IMR-90 (cell line): ENCODE measurements at regions not wholly inside any gene's neighbourhood (a gene's known extent, or its start where the extent isn't known, plus 50 kb on each side); places are given as distances from the start of the nearest gene placed in this dataset.

ENCODE experiments used
- ATAC-seq: fragments of 200-7000 bp; cut with Tn5 transposase; 2 replicates; pipeline ENCODE4 v1.9.1; 2020; ENCODE audit warnings: low read depth, mild to moderate bottlenecking, moderate library complexity
- BruUV-seq: library from RNA; stranded (reverse); fragments of 400-500 nt; replicated peaks from 2 replicates; lab custom pipeline; 2021; lab: Mats Ljungman, UMichigan
- CTCF ChIA-PET: fragments of 300-600 bp; formaldehyde crosslinking; extraction: SDS; loops from one replicate; lab custom pipeline; 2021; ENCODE audit warnings: antibody characterized with exemption; lab: Yijun Ruan, JAX
- POLR2A ChIA-PET: fragments of 300-600 bp; sonication (Branson Sonifier 250); formaldehyde crosslinking; loops from one replicate; lab custom pipeline; 2022; ENCODE audit warnings: antibody characterized with exemption; ENCODE audit not compliant: unreplicated experiment; lab: Charles Lee
- DNase-seq: peaks from one replicate; pipeline ENCODE4 v3.0.0; 2013
- H2AFZ ChIP-seq: replicated peaks from 2 replicates; pipeline ENCODE3; 2013; ENCODE audit warnings: low read length, mild to moderate bottlenecking; ENCODE audit not compliant: poor library complexity
- H2AK5ac ChIP-seq: 2 replicates; pipeline ENCODE4 v1.6.1; 2013; ENCODE audit warnings: low read depth, low read length, inconsistent platforms
- H2AK9ac ChIP-seq: replicated peaks from 2 replicates; pipeline ENCODE3; 2013; ENCODE audit warnings: mild to moderate bottlenecking, low read depth, low read length, moderate library complexity; ENCODE audit not compliant: poor library complexity
- H2BK120ac ChIP-seq: 2 replicates; pipeline ENCODE4 v1.6.1; 2013; ENCODE audit warnings: low read depth, low read length, inconsistent platforms
- H2BK15ac ChIP-seq: 3 replicates; pipeline ENCODE4 v1.6.1; 2013; ENCODE audit warnings: low read depth, low read length, inconsistent platforms
- H2BK20ac ChIP-seq: 2 replicates; pipeline ENCODE4 v1.6.1; 2013; ENCODE audit warnings: low read depth, mild to moderate bottlenecking, inconsistent platforms, low read length, moderate library complexity
- H2BK5ac ChIP-seq: 2 replicates; pipeline ENCODE4 v1.6.1; 2013; ENCODE audit warnings: mild to moderate bottlenecking, low read depth, low read length, inconsistent platforms; ENCODE audit not compliant: poor library complexity, severe bottlenecking
- H3K14ac ChIP-seq: replicated peaks from 2 replicates; pipeline ENCODE4 v1.6.1; 2013; ENCODE audit warnings: low read depth, low read length, inconsistent platforms
- H3K18ac ChIP-seq: 2 replicates; pipeline ENCODE4 v1.6.1; 2013; ENCODE audit warnings: low read depth, low read length, control low read depth
- H3K23ac ChIP-seq: 2 replicates; pipeline ENCODE4 v1.6.1; 2013; ENCODE audit warnings: low read depth, low read length, inconsistent platforms
- H3K27ac ChIP-seq: 2 replicates; pipeline ENCODE4 v1.5.1; 2013; ENCODE audit warnings: mild to moderate bottlenecking, control low read depth, low read length; ENCODE audit not compliant: insufficient read depth
- H3K27me3 ChIP-seq: 2 replicates; pipeline ENCODE4 v1.6.1; 2013; ENCODE audit warnings: low read length; ENCODE audit not compliant: control insufficient read depth, insufficient read depth
- H3K36me3 ChIP-seq: 2 replicates; pipeline ENCODE4 v1.6.1; 2013; ENCODE audit warnings: low read length, mixed read lengths; ENCODE audit not compliant: control insufficient read depth, insufficient read depth
- H3K4ac ChIP-seq: 2 replicates; pipeline ENCODE4 v1.6.1; 2013; ENCODE audit warnings: low read depth, low read length, inconsistent platforms
- H3K4me1 ChIP-seq: 2 replicates; pipeline ENCODE4 v1.6.1; 2013; ENCODE audit warnings: low read length, mixed read lengths; ENCODE audit not compliant: control insufficient read depth, insufficient read depth
- H3K4me2 ChIP-seq: 2 replicates; pipeline ENCODE4 v1.6.1; 2013; ENCODE audit warnings: low read depth, mild to moderate bottlenecking, control low read depth, low read length, moderate library complexity
- H3K4me3 ChIP-seq: 2 replicates; pipeline ENCODE4 v1.5.1; 2013; ENCODE audit warnings: low read depth, mild to moderate bottlenecking, control low read depth, low read length, moderate library complexity; ENCODE audit not compliant: insufficient read depth
- H3K56ac ChIP-seq: 2 replicates; pipeline ENCODE4 v1.6.1; 2013; ENCODE audit warnings: low read length, inconsistent platforms; ENCODE audit not compliant: insufficient read depth; ENCODE audit errors: extremely low read depth
- H3K79me1 ChIP-seq, 2 experiments: 2 replicates each; pipeline ENCODE4 v1.6.1; 2013; ENCODE audit warnings: low read length in 2 of 2, inconsistent platforms in 1 of 2, low read depth in 1 of 2
- H3K9ac ChIP-seq: 2 replicates; pipeline ENCODE4 v1.6.1; 2013; ENCODE audit warnings: low read depth, low read length, control low read depth
- H3K9me1 ChIP-seq: 2 replicates; pipeline ENCODE4 v1.6.1; 2013; ENCODE audit warnings: low read length, inconsistent platforms; ENCODE audit not compliant: insufficient read depth
- H3K9me3 ChIP-seq: 2 replicates; pipeline ENCODE4 v1.6.1; 2013; ENCODE audit warnings: low read length; ENCODE audit not compliant: control insufficient read depth, insufficient read depth
- H4K20me1 ChIP-seq: 2 replicates; pipeline ENCODE4 v1.6.1; 2013; ENCODE audit warnings: low read length, inconsistent platforms; ENCODE audit not compliant: insufficient read depth
- H4K5ac ChIP-seq: 2 replicates; pipeline ENCODE4 v1.6.1; 2013; ENCODE audit warnings: mild to moderate bottlenecking, low read depth, low read length, control low read depth
- H4K8ac ChIP-seq, 2 experiments: 2 replicates each; pipeline ENCODE4 v1.6.1; 2013; ENCODE audit warnings: low read depth in 2 of 2, low read length in 2 of 2, control low read depth in 1 of 2, inconsistent platforms in 1 of 2
- H4K91ac ChIP-seq: 2 replicates; pipeline ENCODE4 v1.6.1; 2013; ENCODE audit warnings: low read depth, low read length, inconsistent platforms; ENCODE audit not compliant: insufficient read depth
- MAFK ChIP-seq: IDR thresholded peaks from 2 replicates; pipeline ENCODE4 v1.6.1; 2012; ENCODE audit warnings: low read depth, low read length, improper control_type of control experiment
- RAD21 ChIP-seq: IDR thresholded peaks from 2 replicates; pipeline ENCODE4 v1.6.1; 2012; ENCODE audit warnings: low read length, improper control_type of control experiment
- RCOR1 ChIP-seq: IDR thresholded peaks from 2 replicates; pipeline ENCODE4 v1.6.1; 2012; ENCODE audit warnings: mild to moderate bottlenecking, low read length, improper control_type of control experiment; ENCODE audit not compliant: insufficient replicate concordance
- SMC3 ChIP-seq: fragments of 150-350 bp; IDR thresholded peaks from 2 replicates; pipeline ENCODE4 v1.6.1; 2016; ENCODE audit warnings: low read depth, mild to moderate bottlenecking, antibody characterized with exemption, low read length, moderate library complexity
- WGBS, 2 experiments: methylation state at CpG; one replicate each; pipeline versions ENCODE4 v1.1.5 to v1.1.7; 2013; ENCODE audit warnings: missing lambda C conversion rate in 2 of 2; ENCODE audit not compliant: insufficient read length in 1 of 2; ENCODE audit errors: extremely low coverage in 2 of 2; 5-methylcytosine and 5-hydroxymethylcytosine counted together
- dilution Hi-C: fragments of 300-500 bp; cut with HindIII; formaldehyde crosslinking; loops from one replicate; pipeline ENCODE4 v1.14.3; 2018; ENCODE audit warnings: low sequenced_read_pairs; ENCODE audit not compliant: unreplicated experiment
- in situ Hi-C: fragments of 300-500 bp; cut with MboI; formaldehyde crosslinking; loops from 3 replicates; pipeline ENCODE4 v1.14.3; 2019; ENCODE audit warnings: low sequenced_read_pairs, inconsistent platforms, mixed read lengths
- intact Hi-C: fragments of 100-400 bp; cut with micrococcal nuclease; formaldehyde crosslinking; loops from 2 replicates; pipeline ENCODE4 v1.10.0; 2022

DNA sequence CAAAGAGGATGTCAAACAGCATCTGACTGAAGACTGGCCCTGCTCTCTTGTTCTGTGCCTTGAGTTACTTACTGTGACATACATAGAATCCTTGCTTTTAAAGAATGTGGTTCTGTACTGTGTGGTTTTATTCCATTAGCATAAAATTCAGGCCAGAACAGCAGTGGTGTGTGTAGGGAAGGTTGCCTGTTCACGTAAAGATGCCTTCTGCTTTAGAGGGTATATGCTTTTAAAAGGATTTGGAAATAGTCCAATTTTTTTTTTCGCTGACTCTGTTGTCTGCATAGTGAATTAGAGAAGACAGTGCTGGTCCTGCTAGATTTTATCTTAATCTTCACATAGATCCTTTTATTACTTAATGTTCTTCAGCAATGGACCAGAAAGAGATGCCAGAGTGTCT lies 470.8 kb upstream of the SEMA3A start:
- no peaks in the 10 kb centered on the region for H3K27me3 ChIP-seq
- BruUV-seq = no TSS peak
- H2BK120ac ChIP-seq = no peak overlapping the region
- H3K4me2 ChIP-seq = no peak overlapping the region
- ChIA-PET POLR2A (no interaction called here), CTCF (no interaction called here)
- H3K23ac ChIP-seq = no peak overlapping the region
- no peak overlapping the region for H4K91ac ChIP-seq
- H2BK20ac ChIP-seq = no peak overlapping the region
- H3K9me3 ChIP-seq = no peaks in the 10 kb centered on the region
- H2AK5ac ChIP-seq = no peak overlapping the region
- no peaks in the 10 kb centered on the region for H4K20me1 ChIP-seq
- no peak for ATAC-seq
- no peaks in the 10 kb centered on the region for H3K9me1 ChIP-seq
- no peaks in the 10 kb centered on the region for H3K79me1 ChIP-seq
- no peak overlapping the region for H2AK9ac ChIP-seq
- no peak overlapping the region for H3K4me3 ChIP-seq
- H3K27ac ChIP-seq = no peak overlapping the region
- H2BK5ac ChIP-seq = no peak overlapping the region
- no peak for TF ChIP-seq MAFK
- TF ChIP-seq RCOR1 = no peak
- no peak for TF ChIP-seq SMC3
- no peak for TF ChIP-seq RAD21
- H3K14ac ChIP-seq = no peak overlapping the region
- H2BK15ac ChIP-seq = no peak overlapping the region
- H3K4ac ChIP-seq = no peak overlapping the region
- intact Hi-C loops (no loop called here), dilution Hi-C loops (no loop called here), in situ Hi-C loops (no loop called here)
- no peak overlapping the region for H4K5ac ChIP-seq
- WGBS, 2 experiments = 100% methylated on average over 1 of the region's 2 CpGs; no CpG with 5 or more reads in 1 of the 2 experiments
- H3K9ac ChIP-seq = no peak overlapping the region
- H3K4me1 ChIP-seq = no peaks in the 10 kb centered on the region
- H3K36me3 ChIP-seq = no peaks in the 10 kb centered on the region
- no peak overlapping the region for H3K56ac ChIP-seq
- no peak for DNase-seq
- H4K8ac ChIP-seq = no peak overlapping the region
- H3K18ac ChIP-seq = no peak overlapping the region
- H2AFZ ChIP-seq = no peak overlapping the region
